ENCODE measurements at regions not wholly inside any gene's neighbourhood (a gene's known extent, or its start where the extent isn't known, plus 50 kb on each side); places are given as distances from the start of the nearest gene placed in this dataset.

GRCh38 chr20:40104959-40105358 lies 584.1 kb downstream of the MAFB start:
- H3K9me3 ChIP-seq (ENCODE audit: low read length), result peaks cover 8% of the 10 kb centered on the region
- no peaks in the 10 kb centered on the region for H4K20me1 ChIP-seq (ENCODE audit: low read length)
- no peak for TF ChIP-seq EZH2 (IDR thresholded peaks at IDR 0.05; ENCODE audit: low read length, unreplicated experiment)
- TF ChIP-seq, protein P1, sequence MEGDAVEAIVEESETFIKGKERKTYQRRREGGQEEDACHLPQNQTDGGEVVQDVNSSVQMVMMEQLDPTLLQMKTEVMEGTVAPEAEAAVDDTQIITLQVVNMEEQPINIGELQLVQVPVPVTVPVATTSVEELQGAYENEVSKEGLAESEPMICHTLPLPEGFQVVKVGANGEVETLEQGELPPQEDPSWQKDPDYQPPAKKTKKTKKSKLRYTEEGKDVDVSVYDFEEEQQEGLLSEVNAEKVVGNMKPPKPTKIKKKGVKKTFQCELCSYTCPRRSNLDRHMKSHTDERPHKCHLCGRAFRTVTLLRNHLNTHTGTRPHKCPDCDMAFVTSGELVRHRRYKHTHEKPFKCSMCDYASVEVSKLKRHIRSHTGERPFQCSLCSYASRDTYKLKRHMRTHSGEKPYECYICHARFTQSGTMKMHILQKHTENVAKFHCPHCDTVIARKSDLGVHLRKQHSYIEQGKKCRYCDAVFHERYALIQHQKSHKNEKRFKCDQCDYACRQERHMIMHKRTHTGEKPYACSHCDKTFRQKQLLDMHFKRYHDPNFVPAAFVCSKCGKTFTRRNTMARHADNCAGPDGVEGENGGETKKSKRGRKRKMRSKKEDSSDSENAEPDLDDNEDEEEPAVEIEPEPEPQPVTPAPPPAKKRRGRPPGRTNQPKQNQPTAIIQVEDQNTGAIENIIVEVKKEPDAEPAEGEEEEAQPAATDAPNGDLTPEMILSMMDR (conservative IDR thresholded peaks at IDR 0.05; ENCODE audit: low read depth, low read length), result no peak
- no peak for TF ChIP-seq EZH2phosphoT487 (IDR thresholded peaks at IDR 0.05; ENCODE audit: borderline replicate concordance, low read length)
- H3K79me2 ChIP-seq (ENCODE audit: low read length), result no peaks in the 10 kb centered on the region
- H3K4me2 ChIP-seq (ENCODE audit: low read length), result no peak overlapping the region
- no peaks in the 10 kb centered on the region for H3F3A ChIP-seq (ENCODE audit: low read length, unreplicated experiment)
- H3K36me3 ChIP-seq (ENCODE audit: low read depth, low read length), result no peaks in the 10 kb centered on the region
- H3K4me1 ChIP-seq (ENCODE audit: insufficient read depth, low read length), result no peaks in the 10 kb centered on the region
- intact Hi-C loops (cut with micrococcal nuclease), result no loop called here
- CTCF ChIA-PET, result no interaction called here
- no peak overlapping the region for H3K9ac ChIP-seq (ENCODE audit: low read length)
- no peaks in the 10 kb centered on the region for H3K27me3 ChIP-seq (ENCODE audit: low read length)
- ATAC-seq (no peak), DNase-seq (no peak)
- BruUV-seq (replicated peaks), result no TSS peak
- H3K27ac ChIP-seq (ENCODE audit: low read length), result no peak overlapping the region
- H3K4me3 ChIP-seq (ENCODE audit: low read length), result no peak overlapping the region
- H3K9me2 ChIP-seq (replicated peaks; ENCODE audit: low read length), result no peaks in the 10 kb centered on the region
- H2AFZ ChIP-seq (ENCODE audit: low read length), result no peak overlapping the region
- POLR2A ChIA-PET (ENCODE audit: unreplicated experiment), result no interaction called here

GRCh38 chr20:40103420-40103819 lies 585.6 kb downstream of the MAFB start:
- TF ChIP-seq, protein P1 (conservative IDR thresholded peaks at IDR 0.05; ENCODE audit: low read depth, low read length), result no peak
- TF ChIP-seq EZH2phosphoT487 (IDR thresholded peaks at IDR 0.05; ENCODE audit: borderline replicate concordance, low read length) (no peak), EZH2 (IDR thresholded peaks at IDR 0.05; ENCODE audit: low read length, unreplicated experiment) (no peak)
- no peak overlapping the region for H3K4me3 ChIP-seq (ENCODE audit: low read length)
- H3K4me1 ChIP-seq (ENCODE audit: insufficient read depth, low read length), result no peaks in the 10 kb centered on the region
- no peaks in the 10 kb centered on the region for H3K9me2 ChIP-seq (replicated peaks; ENCODE audit: low read length)
- H3F3A ChIP-seq (ENCODE audit: low read length, unreplicated experiment), result no peaks in the 10 kb centered on the region
- ATAC-seq (no peak), DNase-seq (no peak)
- H3K9me3 ChIP-seq (ENCODE audit: low read length), result peaks cover 8% of the 10 kb centered on the region
- no TSS peak for BruUV-seq (replicated peaks)
- no peaks in the 10 kb centered on the region for H3K27me3 ChIP-seq (ENCODE audit: low read length)
- no peaks in the 10 kb centered on the region for H3K79me2 ChIP-seq (ENCODE audit: low read length)
- no peak overlapping the region for H2AFZ ChIP-seq (ENCODE audit: low read length)
- H3K9ac ChIP-seq (ENCODE audit: low read length), result no peak overlapping the region
- no peak overlapping the region for H3K4me2 ChIP-seq (ENCODE audit: low read length)
- H4K20me1 ChIP-seq (ENCODE audit: low read length), result no peaks in the 10 kb centered on the region
- CTCF ChIA-PET, result no interaction called here
- H3K27ac ChIP-seq (ENCODE audit: low read length), result no peak overlapping the region
- intact Hi-C loops (cut with micrococcal nuclease), result no loop called here
- H3K36me3 ChIP-seq (ENCODE audit: low read depth, low read length), result no peaks in the 10 kb centered on the region
- POLR2A ChIA-PET (ENCODE audit: unreplicated experiment), result no interaction called here

GRCh38 chr20:40101560-40101959 lies 587.5 kb downstream of the MAFB start:
- no peak for ATAC-seq
- BruUV-seq (replicated peaks), result no TSS peak
- Histone ChIP-seq H3K27me3 (ENCODE audit: low read length) (no peaks in the 10 kb centered on the region), H3K4me3 (ENCODE audit: low read length) (no peak overlapping the region), H3F3A (ENCODE audit: low read length, unreplicated experiment) (no peaks in the 10 kb centered on the region), H4K20me1 (ENCODE audit: low read length) (no peaks in the 10 kb centered on the region), H3K4me1 (ENCODE audit: insufficient read depth, low read length) (no peaks in the 10 kb centered on the region), H3K36me3 (ENCODE audit: low read depth, low read length) (no peaks in the 10 kb centered on the region), H3K9me3 (ENCODE audit: low read length) (peaks cover 8% of the 10 kb centered on the region), H3K9ac (ENCODE audit: low read length) (no peak overlapping the region), H3K9me2 (replicated peaks; ENCODE audit: low read length) (no peaks in the 10 kb centered on the region), H2AFZ (ENCODE audit: low read length) (no peak overlapping the region), H3K27ac (ENCODE audit: low read length) (no peak overlapping the region), H3K4me2 (ENCODE audit: low read length) (no peak overlapping the region), H3K79me2 (ENCODE audit: low read length) (no peaks in the 10 kb centered on the region)
- no peak for DNase-seq
- TF ChIP-seq EZH2phosphoT487 (IDR thresholded peaks at IDR 0.05; ENCODE audit: borderline replicate concordance, low read length), result no peak
- TF ChIP-seq, protein P1 (conservative IDR thresholded peaks at IDR 0.05; ENCODE audit: low read depth, low read length), result no peak
- TF ChIP-seq EZH2 (IDR thresholded peaks at IDR 0.05; ENCODE audit: low read length, unreplicated experiment), result no peak
- POLR2A ChIA-PET (ENCODE audit: unreplicated experiment), result no interaction called here
- intact Hi-C loops (cut with micrococcal nuclease), result no loop called here
- CTCF ChIA-PET, result no interaction called here
